GM12878 (cell line): ENCODE measurements at regions not wholly inside any gene's neighbourhood (a gene's known extent, or its start where the extent isn't known, plus 50 kb on each side); places are given as distances from the start of the nearest gene placed in this dataset.

Experiments used
- ATAC-seq: fragments of 200-7000 bp; cut with Tn5 transposase; 3 replicates; pipeline ENCODE4 v1.9.1; 2020; ENCODE audit warnings: mild to moderate bottlenecking, moderate library complexity
- BruUV-seq: library from RNA; stranded (reverse); fragments of 400-500 nt; replicated peaks from 2 replicates; lab custom pipeline; 2021; lab: Mats Ljungman, UMichigan
- CTCF ChIA-PET: fragments of 300-600 bp; sonication (Branson Sonifier 250); formaldehyde crosslinking; extraction: SDS; loops from one replicate; lab custom pipeline; 2021; ENCODE audit warnings: inconsistent platforms; lab: Yijun Ruan, JAX
- POLR2A ChIA-PET: fragments of 350-600 bp; formaldehyde crosslinking; extraction: SDS; loops from one replicate; lab custom pipeline; 2021; ENCODE audit warnings: inconsistent platforms; lab: Charles Lee
- RAD21 ChIA-PET: fragments of 300-600 bp; sonication (Branson Sonifier 250); formaldehyde crosslinking; loops from one replicate; lab custom pipeline; 2023; ENCODE audit warnings: antibody characterized with exemption; ENCODE audit not compliant: unreplicated experiment; lab: Charles Lee
- SMC1A ChIA-PET: fragments of 300-600 bp; sonication (Branson Sonifier 250); formaldehyde crosslinking; loops from one replicate; lab custom pipeline; 2023; ENCODE audit not compliant: unreplicated experiment, uncharacterized antibody; lab: Charles Lee
- DNase-seq: peaks from one replicate; pipeline ENCODE4 v3.0.0-alpha.2; 2011; ENCODE audit warnings: low read depth, low spot score
- FAIRE-seq: peaks from 3 replicates; lab custom pipeline; 2011; peaks lifted over from hg19 to GRCh38; lab: Jason Lieb, UNC
- H2AFZ ChIP-seq: 2 replicates; pipeline ENCODE4 v1.6.0; 2011; ENCODE audit warnings: low read depth, low read length, control low read depth; ENCODE audit not compliant: control insufficient read depth
- H3K27ac ChIP-seq: 2 replicates; pipeline ENCODE4 v1.5.1; 2011; ENCODE audit warnings: control low read depth; ENCODE audit not compliant: control insufficient read depth, insufficient read depth
- H3K27me3 ChIP-seq, 2 experiments: replicated peaks in 1 of 2; 2 replicates each; pipeline versions ENCODE4 v1.6.0 to v1.6.1; 2011; ENCODE audit warnings: low read length in 1 of 2; ENCODE audit not compliant: control insufficient read depth in 2 of 2, insufficient read depth in 2 of 2
- H3K36me3 ChIP-seq, 2 experiments: 2 replicates each; pipeline ENCODE4 v1.5.1; 2011; ENCODE audit warnings: low read length in 1 of 2; ENCODE audit not compliant: control insufficient read depth in 2 of 2, insufficient read depth in 2 of 2
- H3K4me1 ChIP-seq: 2 replicates; pipeline ENCODE4 v1.6.1; 2011; ENCODE audit warnings: mild to moderate bottlenecking, low read length, moderate library complexity, mixed read lengths; ENCODE audit not compliant: control insufficient read depth, insufficient read depth
- H3K4me2 ChIP-seq: 2 replicates; pipeline ENCODE4 v1.6.0; 2011; ENCODE audit warnings: control low read depth; ENCODE audit not compliant: control insufficient read depth, insufficient read depth
- H3K4me3 ChIP-seq: fragments of 200-600 bp; sonication (generic); 2 replicates; pipeline ENCODE4 v1.5.1; 2016
- H3K79me2 ChIP-seq: 2 replicates; pipeline ENCODE4 v1.6.0; 2011; ENCODE audit warnings: low read length; ENCODE audit not compliant: control insufficient read depth, insufficient read depth
- H3K9ac ChIP-seq: 2 replicates; pipeline ENCODE4 v1.8.0; 2011; ENCODE audit warnings: low read length, control low read depth, mixed read lengths; ENCODE audit not compliant: control insufficient read depth, insufficient read depth
- H3K9me3 ChIP-seq: replicated peaks from 3 replicates; pipeline ENCODE4 v1.5.1; 2011; ENCODE audit warnings: mild to moderate bottlenecking, low read length; ENCODE audit not compliant: control insufficient read depth, insufficient read depth
- H4K20me1 ChIP-seq: 2 replicates; pipeline ENCODE4 v1.6.0; 2011; ENCODE audit not compliant: control insufficient read depth, insufficient read depth
- CBX3 ChIP-seq: fragments of 200-600 bp; sonication (generic); IDR thresholded peaks from 2 replicates; pipeline ENCODE4 v1.6.1; 2016; ENCODE audit warnings: low read depth, borderline replicate concordance
- CEBPZ ChIP-seq: fragments of 150-350 bp; IDR thresholded peaks from 2 replicates; pipeline ENCODE4 v1.6.1; 2016; ENCODE audit warnings: low read depth, low read length
- CREB1 ChIP-seq: IDR thresholded peaks from 2 replicates; pipeline ENCODE4 v1.6.1; 2012; ENCODE audit warnings: low read depth, mild to moderate bottlenecking, inconsistent platforms
- ESRRA ChIP-seq: IDR thresholded peaks from 2 replicates; pipeline ENCODE4 v1.6.1; 2012; ENCODE audit warnings: mild to moderate bottlenecking, low read length, improper control_type of control experiment
- ETV6 ChIP-seq, 2 experiments: fragments of 450-650 bp in 1 of 2; IDR thresholded peaks in 1 of 2; conservative IDR thresholded peaks in 1 of 2; 2 replicates each; pipeline ENCODE4 v1.6.1; 2014; ENCODE audit warnings: antibody characterized with exemption in 1 of 2, borderline replicate concordance in 1 of 2, low read depth in 1 of 2, mild to moderate bottlenecking in 1 of 2, moderate library complexity in 1 of 2
- EZH2 ChIP-seq: IDR thresholded peaks from 2 replicates; pipeline ENCODE4 v1.6.1; 2012; ENCODE audit warnings: low read depth, mild to moderate bottlenecking, control low read depth, inconsistent platforms, low read length, borderline replicate concordance; ENCODE audit not compliant: control insufficient read depth
- MEF2B ChIP-seq: fragments of 450-650 bp; IDR thresholded peaks from 2 replicates; pipeline ENCODE4 v1.6.1; 2018; ENCODE audit warnings: mild to moderate bottlenecking, moderate library complexity; ENCODE audit not compliant: partially characterized antibody, poor library complexity, severe bottlenecking
- POLR2AphosphoS2 ChIP-seq: IDR thresholded peaks from 2 replicates; pipeline ENCODE4 v1.6.1; 2011; ENCODE audit warnings: low read depth, mild to moderate bottlenecking, low read length, improper control_type of control experiment, moderate library complexity
- POU2F2 ChIP-seq: IDR thresholded peaks from 3 replicates; pipeline ENCODE4 v1.6.1; 2011; ENCODE audit warnings: low read depth, mild to moderate bottlenecking, low read length, borderline replicate concordance
- STAT3 ChIP-seq: IDR thresholded peaks from 2 replicates; pipeline ENCODE4 v1.6.1; 2011; ENCODE audit warnings: low read depth, low read length, improper control_type of control experiment
- ZNF384 ChIP-seq: IDR thresholded peaks from 2 replicates; pipeline ENCODE4 v1.6.1; 2012; ENCODE audit warnings: low read depth, mild to moderate bottlenecking, low read length, improper control_type of control experiment, borderline replicate concordance
- WGBS: methylation state at CpG from one replicate; pipeline ENCODE4 v1.1.6; 2016; ENCODE audit warnings: low lambda C conversion rate; ENCODE audit not compliant: insufficient replicate concordance, insufficient coverage; ENCODE audit errors: missing lambda C conversion rate; 5-methylcytosine and 5-hydroxymethylcytosine counted together
- in situ Hi-C: fragments of 300-500 bp; cut with MboI; formaldehyde crosslinking; loops from 9 replicates; pipeline ENCODE4 v1.14.3; 2018; ENCODE audit warnings: mixed read lengths
- intact Hi-C: fragments of 100-400 bp; cut with micrococcal nuclease; formaldehyde crosslinking; loops from one replicate; pipeline ENCODE4 v1.14.2; 2022; ENCODE audit not compliant: unreplicated experiment

GRCh38 chr9:38338342-38339018 is 54.0 kb upstream of the ALDH1B1 start:
- ChIA-PET RAD21 (interaction anchor here (0.8 to 2.2 kb wide), 5 partner anchors 14 to 427 kb away, joined by 3 to 5 read pairs (median 4); no protein-coding TSS in a partner anchor), CTCF (interaction anchor here (0.6 to 1.2 kb wide), 6 partner anchors 16 to 434 kb away, joined by 3 to 7 read pairs (median 3); no protein-coding TSS in a partner anchor), SMC1A (interaction anchor here (0.7 to 2.2 kb wide), 11 partner anchors 9 to 427 kb away, joined by 3 to 7 read pairs (median 4); no protein-coding TSS in a partner anchor), POLR2A (interaction anchor here (1.1 kb wide), 1 partner anchor 9 kb away, joined by 4 read pairs; no protein-coding TSS in a partner anchor)
- no peak overlapping the region for H3K4me3 ChIP-seq
- no peaks in the 10 kb centered on the region for H3K79me2 ChIP-seq
- no peaks in the 10 kb centered on the region for H3K36me3 ChIP-seq
- no peak for TF ChIP-seq ETV6 (conservative IDR thresholded peaks at IDR 0.05 in 1 of 2, IDR thresholded peaks at IDR 0.05 in 1 of 2; ENCODE audit: borderline replicate concordance in 1 of 2, low read depth in 1 of 2)
- H3K4me2 ChIP-seq, result no peak overlapping the region
- no peak overlapping the region for H2AFZ ChIP-seq
- no peaks in the 10 kb centered on the region for H3K4me1 ChIP-seq
- H3K27me3 ChIP-seq, result no peaks in the 10 kb centered on the region; a peak in 3 of 4 replicates
- no peaks in the 10 kb centered on the region for H4K20me1 ChIP-seq
- no peak for DNase-seq
- H3K9ac ChIP-seq, result no peak overlapping the region
- no peaks in the 10 kb centered on the region; the same call in 2 of the 3 replicates for H3K9me3 ChIP-seq
- no peak for ATAC-seq
- in situ Hi-C loops, result loop anchor here (10.0 kb wide), 1 partner anchor 64 kb away; no protein-coding TSS in a partner anchor
- H3K27ac ChIP-seq, result no peak overlapping the region
- BruUV-seq, result no TSS peak
- intact Hi-C loops, result no loop called here
- 58% methylated on average over 5 of the region's 5 CpGs for WGBS
- FAIRE-seq, result no peak

GRCh38 chr9:38337706-38338264 is 54.7 kb upstream of the ALDH1B1 start:
- no peaks in the 10 kb centered on the region for H3K4me1 ChIP-seq
- no peaks in the 10 kb centered on the region for H3K36me3 ChIP-seq
- H3K9me3 ChIP-seq, result no peaks in the 10 kb centered on the region; the same call in 2 of the 3 replicates
- 23% methylated on average over 9 of the region's 9 CpGs for WGBS
- ChIA-PET SMC1A (interaction anchor here (0.7 to 2.2 kb wide), 7 partner anchors 8 to 229 kb away, joined by 3 to 7 read pairs (median 3); no protein-coding TSS in a partner anchor), CTCF (interaction anchor here (0.9 to 1.2 kb wide), 3 partner anchors 15 to 74 kb away, joined by 3 to 4 read pairs (median 3); no protein-coding TSS in a partner anchor), POLR2A (no interaction called here), RAD21 (interaction anchor here (1.0 to 2.2 kb wide), 3 partner anchors 15 to 426 kb away, joined by 4 to 5 read pairs (median 4); no protein-coding TSS in a partner anchor)
- H3K79me2 ChIP-seq, result no peaks in the 10 kb centered on the region
- FAIRE-seq, result no peak
- no peak overlapping the region for H3K27ac ChIP-seq
- ATAC-seq, result no peak
- no TSS peak for BruUV-seq
- no peaks in the 10 kb centered on the region for H4K20me1 ChIP-seq
- H3K9ac ChIP-seq, result no peak overlapping the region
- H2AFZ ChIP-seq, result no peak overlapping the region
- in situ Hi-C loops, result loop anchor here (10.0 kb wide), 1 partner anchor 63 kb away; no protein-coding TSS in a partner anchor
- no peak overlapping the region for H3K4me2 ChIP-seq
- no peak for DNase-seq
- H3K27me3 ChIP-seq, result no peaks in the 10 kb centered on the region; a peak in 3 of 4 replicates
- intact Hi-C loops, result no loop called here
- H3K4me3 ChIP-seq, result no peak overlapping the region
- TF ChIP-seq CEBPZ (no peak), MEF2B (no peak), STAT3 (no peak), POLR2AphosphoS2 (no peak), EZH2 (no peak), ZNF384 (no peak), POU2F2 (no peak), ESRRA (no peak), CBX3 (no peak), CREB1 (no peak)
